ENCODE measurements at regions not wholly inside any gene's neighbourhood (a gene's known extent, or its start where the extent isn't known, plus 50 kb on each side); places are given as distances from the start of the nearest gene placed in this dataset.

DNA sequence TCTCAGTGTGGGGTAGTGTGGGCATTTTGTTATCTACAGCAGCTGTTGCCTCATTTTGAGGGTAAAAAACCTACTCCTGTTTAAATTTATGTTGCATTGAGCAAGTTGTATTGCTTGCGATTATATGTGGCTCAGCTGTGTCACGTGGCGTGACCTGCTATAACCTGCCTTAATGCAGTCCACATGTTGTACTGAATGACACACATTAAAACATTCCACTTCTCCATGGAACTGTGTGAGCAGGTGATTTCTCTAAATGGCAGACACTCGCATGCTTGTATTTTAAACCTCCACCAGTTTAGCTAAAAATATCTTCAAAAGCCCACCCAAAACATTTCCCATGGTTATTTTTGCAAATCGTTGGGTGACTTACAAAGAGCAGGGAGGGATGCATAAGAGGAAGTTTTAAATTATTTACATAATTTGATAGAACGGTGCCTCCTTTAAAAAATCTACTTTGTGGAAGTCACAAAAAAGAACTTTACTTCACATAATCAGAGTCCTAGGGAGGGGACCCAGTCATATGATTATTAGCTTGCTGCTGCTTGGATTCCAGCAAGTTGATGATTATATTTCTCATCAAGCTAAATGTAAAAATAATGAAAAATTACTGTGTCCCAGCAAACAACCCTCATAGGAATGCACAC is 163.3 kb upstream of the ZEB2 start:
- Histone ChIP-seq H3K36me3 (no peaks in the 10 kb centered on the region), H3K4me3 (ENCODE audit: low read depth, low read length) (no peak overlapping the region), H3K9me3 (ENCODE audit: severe bottlenecking) (no peaks in the 10 kb centered on the region), H3K27me3 (ENCODE audit: insufficient read depth, low read depth, severe bottlenecking) (no peaks in the 10 kb centered on the region), H3K27ac (no peak overlapping the region)
- TF ChIP-seq, protein P1, sequence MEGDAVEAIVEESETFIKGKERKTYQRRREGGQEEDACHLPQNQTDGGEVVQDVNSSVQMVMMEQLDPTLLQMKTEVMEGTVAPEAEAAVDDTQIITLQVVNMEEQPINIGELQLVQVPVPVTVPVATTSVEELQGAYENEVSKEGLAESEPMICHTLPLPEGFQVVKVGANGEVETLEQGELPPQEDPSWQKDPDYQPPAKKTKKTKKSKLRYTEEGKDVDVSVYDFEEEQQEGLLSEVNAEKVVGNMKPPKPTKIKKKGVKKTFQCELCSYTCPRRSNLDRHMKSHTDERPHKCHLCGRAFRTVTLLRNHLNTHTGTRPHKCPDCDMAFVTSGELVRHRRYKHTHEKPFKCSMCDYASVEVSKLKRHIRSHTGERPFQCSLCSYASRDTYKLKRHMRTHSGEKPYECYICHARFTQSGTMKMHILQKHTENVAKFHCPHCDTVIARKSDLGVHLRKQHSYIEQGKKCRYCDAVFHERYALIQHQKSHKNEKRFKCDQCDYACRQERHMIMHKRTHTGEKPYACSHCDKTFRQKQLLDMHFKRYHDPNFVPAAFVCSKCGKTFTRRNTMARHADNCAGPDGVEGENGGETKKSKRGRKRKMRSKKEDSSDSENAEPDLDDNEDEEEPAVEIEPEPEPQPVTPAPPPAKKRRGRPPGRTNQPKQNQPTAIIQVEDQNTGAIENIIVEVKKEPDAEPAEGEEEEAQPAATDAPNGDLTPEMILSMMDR (IDR thresholded peaks at IDR 0.05; ENCODE audit: low read depth, low read length): no peak
- no peak for DNase-seq

DNA sequence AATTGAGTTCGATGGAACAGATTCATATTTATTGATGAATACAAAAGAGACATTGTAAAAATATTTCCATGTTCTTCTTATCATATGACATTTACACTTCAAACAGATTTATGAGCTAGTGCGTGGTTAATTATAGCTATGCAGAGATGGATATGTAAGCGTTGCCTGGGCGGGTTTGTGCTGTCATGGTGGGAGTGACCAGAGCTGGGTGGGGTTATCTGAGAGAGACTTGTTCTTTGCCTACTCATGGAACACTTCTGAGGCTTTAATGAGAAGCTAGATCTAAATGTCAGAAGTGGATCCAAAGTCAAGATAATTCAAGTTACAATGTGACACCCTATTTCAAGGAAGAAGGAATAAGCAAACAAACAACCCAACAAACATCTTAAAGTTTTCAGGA is 162.3 kb upstream of the ZEB2 start:
- DNase-seq: no peak
- no peaks in the 10 kb centered on the region for H3K36me3 ChIP-seq
- no peaks in the 10 kb centered on the region for H3K27me3 ChIP-seq (ENCODE audit: insufficient read depth, low read depth, severe bottlenecking)
- no peak overlapping the region for H3K4me3 ChIP-seq (ENCODE audit: low read depth, low read length)
- TF ChIP-seq, protein P1 (IDR thresholded peaks at IDR 0.05; ENCODE audit: low read depth, low read length): no peak
- H3K27ac ChIP-seq: no peak overlapping the region
- no peaks in the 10 kb centered on the region for H3K9me3 ChIP-seq (ENCODE audit: severe bottlenecking)

DNA sequence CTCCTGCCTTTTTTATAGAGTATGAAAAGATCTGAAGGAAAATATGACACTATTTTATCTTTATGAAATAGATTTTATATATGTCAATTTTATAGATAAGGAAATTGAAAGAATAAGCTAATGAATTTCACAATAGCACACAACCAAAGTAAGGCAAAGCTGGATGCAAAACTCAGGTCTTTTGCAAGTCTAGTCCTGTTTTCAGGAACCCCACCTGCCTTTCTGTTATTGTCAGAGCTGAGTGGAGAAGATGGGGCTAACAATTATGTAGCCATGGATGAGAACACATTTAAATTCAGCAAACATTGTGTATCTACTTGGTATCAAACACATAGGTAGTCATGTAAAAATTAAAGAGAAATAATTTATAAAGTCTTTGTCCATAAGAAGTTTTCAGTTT is 161.5 kb upstream of the ZEB2 start:
- no peak for DNase-seq
- H3K4me3 ChIP-seq (ENCODE audit: low read depth, low read length): no peak overlapping the region
- TF ChIP-seq, protein P1 (IDR thresholded peaks at IDR 0.05; ENCODE audit: low read depth, low read length): no peak
- H3K9me3 ChIP-seq (ENCODE audit: severe bottlenecking): no peaks in the 10 kb centered on the region
- H3K27ac ChIP-seq: no peak overlapping the region
- H3K27me3 ChIP-seq (ENCODE audit: insufficient read depth, low read depth, severe bottlenecking): no peaks in the 10 kb centered on the region
- no peaks in the 10 kb centered on the region for H3K36me3 ChIP-seq

DNA sequence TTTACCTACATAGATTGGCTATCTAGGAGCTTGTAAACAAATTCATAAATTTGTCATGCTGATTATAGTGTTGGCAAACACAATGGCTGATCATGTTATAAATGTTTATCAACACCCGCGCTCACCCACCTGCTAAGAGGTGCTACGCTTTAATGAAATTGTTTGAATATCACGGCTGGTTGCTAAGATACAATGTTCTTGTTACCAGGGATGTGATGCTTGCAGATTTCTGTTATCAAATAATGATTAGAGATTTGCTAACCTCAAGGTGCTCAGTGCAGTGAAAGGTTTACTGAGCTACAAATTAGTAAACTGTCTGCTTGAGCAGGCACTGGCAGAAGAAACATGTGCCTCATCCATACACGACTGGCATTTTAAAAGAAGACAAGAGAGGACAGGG is 160.0 kb upstream of the ZEB2 start:
- no peaks in the 10 kb centered on the region for H3K36me3 ChIP-seq
- no peak for DNase-seq
- H3K27ac ChIP-seq: no peak overlapping the region
- TF ChIP-seq, protein P1 (IDR thresholded peaks at IDR 0.05; ENCODE audit: low read depth, low read length): no peak
- no peaks in the 10 kb centered on the region for H3K27me3 ChIP-seq (ENCODE audit: insufficient read depth, low read depth, severe bottlenecking)
- H3K9me3 ChIP-seq (ENCODE audit: severe bottlenecking): no peaks in the 10 kb centered on the region
- H3K4me3 ChIP-seq (ENCODE audit: low read depth, low read length): no peak overlapping the region

DNA sequence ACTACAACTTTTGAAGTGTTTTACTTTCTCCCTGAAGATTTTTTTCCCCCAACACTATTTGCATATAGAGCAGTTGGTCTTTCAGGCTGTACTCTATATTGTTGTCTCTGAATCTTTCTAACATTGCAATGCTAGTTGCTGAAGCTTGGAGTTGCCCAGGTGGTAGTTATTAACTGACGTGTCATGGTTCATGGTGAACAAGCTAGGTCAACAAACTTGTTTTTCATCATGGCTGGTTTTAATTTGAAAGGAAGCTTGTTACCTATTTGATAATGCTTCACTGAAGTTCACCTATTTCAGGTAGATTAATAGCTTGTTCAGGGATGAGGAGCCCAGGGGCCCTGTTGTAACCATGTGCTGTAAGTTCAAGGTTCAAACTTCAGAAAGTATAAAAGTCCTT is 158.8 kb upstream of the ZEB2 start:
- H3K4me3 ChIP-seq (ENCODE audit: low read depth, low read length): no peak overlapping the region
- no peak for DNase-seq
- no peaks in the 10 kb centered on the region for H3K27me3 ChIP-seq (ENCODE audit: insufficient read depth, low read depth, severe bottlenecking)
- TF ChIP-seq, protein P1 (IDR thresholded peaks at IDR 0.05; ENCODE audit: low read depth, low read length): no peak
- no peak overlapping the region for H3K27ac ChIP-seq
- no peaks in the 10 kb centered on the region for H3K9me3 ChIP-seq (ENCODE audit: severe bottlenecking)
- no peaks in the 10 kb centered on the region for H3K36me3 ChIP-seq

DNA sequence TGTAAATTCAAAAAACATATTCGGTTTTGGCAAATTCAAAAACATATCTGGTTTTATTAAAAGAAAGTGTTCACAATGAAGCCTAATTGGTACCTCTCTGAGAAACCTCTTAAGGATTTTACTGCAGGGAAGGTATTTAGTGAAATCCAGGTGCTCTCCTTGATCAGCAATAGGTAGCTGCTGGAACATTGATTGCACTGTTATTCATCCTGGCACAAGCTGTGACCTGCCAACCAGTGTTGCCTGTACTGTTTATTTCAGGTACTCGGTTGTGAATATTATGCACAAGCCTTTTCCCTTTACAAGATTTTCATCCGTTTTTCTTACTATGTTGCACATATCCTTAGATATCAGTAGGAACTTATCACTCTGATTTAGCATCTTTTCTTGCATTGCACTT is 155.8 kb upstream of the ZEB2 start:
- TF ChIP-seq, protein P1 (IDR thresholded peaks at IDR 0.05; ENCODE audit: low read depth, low read length): no peak
- Histone ChIP-seq H3K27me3 (ENCODE audit: insufficient read depth, low read depth, severe bottlenecking) (no peaks in the 10 kb centered on the region), H3K27ac (no peak overlapping the region), H3K36me3 (no peaks in the 10 kb centered on the region), H3K9me3 (ENCODE audit: severe bottlenecking) (no peaks in the 10 kb centered on the region), H3K4me3 (ENCODE audit: low read depth, low read length) (no peak overlapping the region)
- DNase-seq: no peak

Measured in WERI-Rb-1 (cell line).